HG02610 (cell line): ENCODE measurements at regions not wholly inside any gene's neighbourhood (a gene's known extent, or its start where the extent isn't known, plus 50 kb on each side); places are given as distances from the start of the nearest gene placed in this dataset.

Source experiments
- ATAC-seq: cut with Tn5 transposase; IDR thresholded peaks from one replicate; pipeline ENCODE4 v1.9.1; 2021; ENCODE audit warnings: mild to moderate bottlenecking, moderate library complexity; ENCODE audit not compliant: unreplicated experiment

DNA sequence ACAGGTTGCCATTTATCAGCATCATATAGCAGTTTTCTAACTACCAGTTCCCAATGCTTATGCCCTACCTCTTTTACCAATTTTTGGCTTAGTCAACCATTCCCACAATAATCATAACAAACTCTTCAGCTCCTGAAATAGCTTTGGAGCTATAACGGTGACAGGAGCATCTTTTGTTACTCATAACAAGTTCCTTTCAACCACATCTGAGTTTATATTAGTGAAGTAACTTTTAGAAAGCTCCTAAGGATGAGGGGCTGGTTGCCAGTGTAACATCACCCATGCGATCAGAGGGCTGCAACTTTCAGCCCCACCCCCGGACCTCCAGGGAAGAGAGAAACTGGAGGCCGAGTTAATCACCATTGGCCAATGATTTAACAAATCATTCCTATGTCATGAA lies 495.3 kb upstream of the RASGRP1 start:
- no peak for ATAC-seq

DNA sequence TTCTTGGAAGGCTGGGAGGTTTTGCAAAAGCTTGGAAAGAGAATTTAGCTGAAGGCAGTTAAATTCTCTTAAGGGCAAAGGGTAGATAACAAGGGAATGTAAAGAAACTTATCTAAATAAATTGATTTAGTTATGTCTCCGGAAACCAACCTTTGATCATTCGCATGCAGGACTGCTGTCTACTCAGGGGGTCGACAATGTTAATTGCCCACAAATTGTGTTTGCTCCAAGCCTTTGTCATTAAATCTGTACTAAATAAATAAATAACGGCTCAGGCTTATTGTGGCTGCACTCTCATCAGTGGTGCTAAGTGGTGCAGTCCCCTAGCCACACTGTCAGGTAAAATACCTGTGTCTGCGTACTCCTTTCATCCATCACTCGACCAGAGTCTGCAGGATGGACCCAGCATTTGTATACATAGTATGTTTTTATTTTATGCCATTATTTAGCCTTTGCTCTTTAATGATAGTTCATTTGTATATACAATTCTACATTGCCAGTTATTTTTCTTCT lies 497.4 kb upstream of the RASGRP1 start:
- ATAC-seq = no peak

DNA sequence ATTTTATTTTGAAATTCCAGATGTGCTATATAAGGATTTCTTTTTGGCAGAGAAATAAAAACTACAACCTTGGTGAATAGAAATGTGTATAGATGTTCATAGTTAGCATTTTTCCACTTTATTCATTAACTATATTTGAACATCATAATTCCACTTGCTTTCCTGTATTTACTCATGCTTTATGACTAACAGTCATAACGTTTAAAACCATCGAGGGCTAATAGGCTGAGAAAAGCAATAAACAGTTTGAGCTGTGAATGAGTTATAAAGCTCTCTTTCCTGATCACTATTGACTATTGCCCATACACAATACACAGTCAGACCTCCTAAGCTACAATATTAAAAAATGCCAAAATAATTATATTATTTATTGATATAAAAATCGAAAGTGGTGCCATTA lies 502.1 kb upstream of the RASGRP1 start:
- no peak for ATAC-seq

DNA sequence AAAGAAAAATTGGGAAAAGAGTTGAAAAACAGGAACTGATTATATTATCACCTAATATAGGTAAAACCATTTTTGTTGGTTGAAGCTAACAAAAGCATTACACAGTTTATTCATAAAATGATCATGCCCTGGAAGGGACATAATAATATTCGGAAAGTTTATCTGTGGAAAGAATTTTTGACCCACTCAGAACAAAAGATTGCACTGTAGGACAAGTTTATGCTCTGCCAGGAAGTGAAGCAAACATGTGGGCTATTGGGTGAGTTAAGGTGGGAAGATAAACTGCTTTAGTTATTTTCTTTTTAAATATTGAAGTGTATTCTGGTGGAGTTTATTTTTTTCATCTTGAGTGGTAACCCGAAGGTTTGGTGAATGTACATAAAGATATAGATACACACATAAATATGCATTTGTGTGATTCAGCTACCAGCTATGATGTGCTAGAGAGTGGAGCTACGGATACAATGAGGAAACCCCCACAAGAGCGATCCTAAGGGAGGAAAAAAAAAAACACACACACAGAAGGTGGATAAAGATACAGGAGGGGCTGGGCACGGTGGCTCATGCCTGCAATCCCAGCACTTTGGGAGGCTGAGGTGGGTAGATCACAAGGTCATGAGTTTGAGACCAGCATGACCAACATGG lies 506.4 kb upstream of the THBS1 start:
- ATAC-seq = no peak

DNA sequence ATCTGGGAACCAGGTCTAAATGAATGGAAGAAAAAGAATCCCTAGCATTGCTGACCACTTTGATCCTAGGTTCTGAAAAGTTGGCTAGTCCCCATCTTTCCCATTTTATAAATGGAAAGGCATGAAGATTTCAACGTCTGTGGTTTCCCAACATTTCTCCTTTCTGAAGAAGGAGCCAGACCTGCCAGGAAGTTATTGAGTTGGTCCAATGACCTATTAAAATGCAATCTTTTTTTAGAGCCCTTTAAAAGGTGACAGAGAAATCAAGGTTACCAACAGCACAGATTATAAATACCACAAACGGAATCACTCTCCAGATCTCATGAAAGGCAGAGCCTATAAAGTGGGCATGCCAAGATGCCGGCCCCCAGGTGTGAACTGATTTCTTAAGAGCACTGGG lies 505.6 kb upstream of the THBS1 start:
- no peak for ATAC-seq

DNA sequence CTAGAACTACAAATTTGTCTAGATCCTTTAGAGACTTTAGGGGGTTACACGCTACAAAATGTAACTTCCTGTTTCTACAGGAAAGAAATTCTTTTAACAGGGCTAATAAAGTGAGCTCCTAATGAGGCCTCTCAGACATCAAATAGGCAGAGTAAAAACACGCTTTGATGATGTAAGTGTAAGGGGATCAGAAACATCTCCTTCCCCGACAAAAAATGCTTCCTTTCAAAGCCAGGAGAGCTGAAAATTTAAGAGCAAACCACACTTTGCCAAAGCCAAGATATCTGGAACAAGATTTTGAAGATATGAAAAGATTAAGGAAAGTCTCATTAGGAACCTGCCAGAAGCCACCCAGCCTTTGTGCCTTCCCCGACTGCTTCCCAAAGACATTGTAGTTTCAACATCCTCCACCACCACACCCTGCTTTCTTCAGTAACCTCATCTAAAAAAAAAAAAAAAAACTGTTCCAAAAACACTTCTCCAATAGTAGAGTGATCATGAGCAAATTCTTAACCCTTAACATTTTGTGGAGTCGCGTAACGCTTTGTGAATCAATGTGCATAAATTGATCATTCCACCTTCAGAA lies 505.0 kb upstream of the THBS1 start:
- no peak for ATAC-seq

DNA sequence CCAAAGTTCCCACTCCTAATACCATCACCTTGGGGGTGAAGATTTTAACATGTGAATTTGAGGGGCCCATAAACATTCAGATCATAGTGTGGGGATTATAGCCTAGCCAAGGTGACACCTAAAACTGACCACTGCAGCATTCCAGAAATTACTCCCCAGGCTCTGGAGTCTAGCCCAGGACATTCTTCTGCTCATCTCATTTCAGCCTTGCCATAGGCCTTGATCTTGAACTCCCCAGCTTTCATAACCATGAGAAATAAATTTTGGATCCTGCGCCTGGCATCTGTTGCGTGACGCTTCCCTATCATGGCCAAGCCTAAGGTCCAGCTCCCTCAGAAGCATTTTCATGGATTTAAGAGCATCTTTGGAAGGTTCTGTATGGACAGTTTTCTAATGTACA lies 502.9 kb upstream of the THBS1 start:
- no peak for ATAC-seq

DNA sequence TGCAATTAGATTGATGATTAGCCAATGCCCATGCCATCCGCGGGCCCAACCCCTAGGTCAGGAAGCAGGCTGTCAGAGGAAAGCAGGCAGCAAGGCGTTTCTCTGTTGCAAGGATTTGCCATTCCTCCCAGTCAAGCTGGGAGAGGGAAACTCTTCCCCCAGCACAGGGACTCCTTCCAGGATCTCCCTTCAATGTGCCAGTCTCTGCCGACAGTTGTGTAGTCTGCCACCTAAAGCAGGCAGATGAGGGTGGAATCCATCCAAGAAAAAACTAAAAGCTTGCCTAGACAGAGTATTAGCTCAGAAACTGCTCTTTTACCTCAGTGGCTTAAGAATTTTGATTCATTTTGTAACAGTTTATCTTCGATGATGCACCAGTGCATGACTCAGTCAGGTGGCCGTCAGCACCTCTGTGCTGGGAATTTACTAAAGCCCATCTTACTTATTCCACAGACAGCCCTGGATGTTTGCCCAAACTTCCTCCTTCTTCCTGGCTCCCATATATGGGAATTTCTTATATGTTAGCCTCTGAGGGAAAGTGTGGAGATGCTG lies 501.5 kb upstream of the THBS1 start:
- ATAC-seq = no peak

DNA sequence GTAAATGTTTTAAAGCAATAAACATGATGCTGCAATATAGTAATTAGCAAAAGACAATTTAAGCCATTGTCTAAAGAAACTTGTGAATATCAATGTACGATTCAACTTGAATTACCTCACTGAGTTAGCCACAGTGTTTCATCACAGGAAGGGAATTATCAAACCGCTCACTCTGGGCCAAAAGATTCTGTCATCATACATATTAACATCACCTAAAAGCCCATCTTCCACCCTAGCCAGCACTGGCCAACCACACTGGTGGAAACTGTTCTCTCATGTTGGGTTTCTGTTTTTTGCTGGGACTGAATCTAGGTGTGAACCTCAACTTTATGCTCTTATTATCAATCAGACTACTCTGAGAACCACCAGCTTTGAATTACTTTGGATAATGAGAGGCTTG lies 497.7 kb upstream of the THBS1 start:
- ATAC-seq = no peak

DNA sequence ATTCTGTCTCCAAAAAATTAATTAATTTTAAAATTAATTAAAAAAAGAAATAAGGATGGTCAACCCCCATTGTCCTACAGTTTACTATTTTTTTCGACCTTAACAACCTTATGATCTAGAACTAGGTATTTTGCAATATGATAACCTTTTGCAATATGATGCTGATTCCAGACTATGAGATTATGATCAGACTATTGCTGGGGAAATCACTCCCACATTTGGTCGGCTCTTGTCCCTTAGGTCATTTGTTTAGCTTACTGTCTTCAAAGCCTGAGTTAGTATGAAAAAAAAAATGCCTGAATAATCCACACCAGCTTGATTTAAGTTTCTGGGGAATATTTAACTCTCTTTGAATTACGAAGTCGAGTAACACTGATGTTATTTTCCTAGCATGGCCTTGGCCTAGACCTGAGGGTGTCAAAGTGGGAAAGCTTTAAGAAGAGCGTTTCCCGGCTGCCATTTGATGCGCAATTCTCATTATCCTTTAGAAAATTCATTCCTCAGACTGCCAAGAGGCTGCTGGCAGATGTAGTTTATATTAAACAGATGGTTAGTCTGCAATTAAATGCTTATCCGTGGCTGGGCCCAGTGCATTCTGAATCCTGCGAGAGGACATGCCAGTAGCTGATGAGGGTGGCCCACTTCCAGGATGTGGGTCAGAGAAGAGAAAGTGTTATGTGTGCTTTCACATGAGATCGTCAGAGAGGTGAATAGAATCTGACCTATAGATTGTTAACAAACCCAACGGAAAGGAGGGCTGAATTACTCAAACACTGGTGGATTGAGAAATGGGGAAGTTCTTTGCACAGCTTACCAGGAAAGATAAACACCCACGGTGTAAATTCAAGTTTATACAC lies 496.0 kb upstream of the THBS1 start:
- ATAC-seq = no peak

DNA sequence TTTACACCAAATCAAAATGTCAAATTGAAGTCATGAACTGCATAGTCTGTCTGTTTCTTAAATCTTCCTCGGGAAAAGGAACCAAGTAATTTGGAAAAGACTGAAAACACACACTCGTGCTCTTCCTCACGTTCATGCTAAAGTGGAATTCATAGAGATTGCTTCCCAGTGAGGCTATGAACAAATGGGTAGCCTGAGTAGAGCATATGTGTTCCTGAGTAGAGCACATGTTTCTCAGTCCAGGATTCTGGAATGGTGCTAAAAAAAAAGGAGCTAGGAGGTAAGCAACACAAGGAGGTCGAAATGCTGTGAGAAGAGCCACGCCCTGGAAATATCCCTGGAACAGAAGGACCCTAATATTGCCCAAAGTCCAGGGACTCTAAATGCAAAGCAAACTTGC lies 494.2 kb upstream of the THBS1 start:
- ATAC-seq = no peak

DNA sequence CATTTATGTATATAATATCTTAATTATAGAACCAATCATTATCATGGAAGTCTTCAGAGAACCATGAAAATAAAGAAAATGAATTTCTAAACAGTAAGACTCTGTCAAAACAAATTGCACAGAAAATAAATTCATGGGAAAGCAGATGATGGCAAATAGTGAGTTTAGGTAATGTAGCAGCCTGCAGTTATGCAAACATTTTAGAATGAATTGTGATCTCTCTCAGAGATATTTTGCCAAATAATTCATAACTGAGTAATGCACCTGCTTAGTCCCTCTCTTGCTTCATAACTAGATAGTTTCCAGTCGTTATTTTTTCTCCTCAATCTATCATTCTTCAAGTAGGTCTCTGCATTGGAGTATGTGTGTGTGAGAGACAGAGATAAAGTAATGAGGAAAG lies 492.7 kb upstream of the THBS1 start:
- no peak for ATAC-seq

DNA sequence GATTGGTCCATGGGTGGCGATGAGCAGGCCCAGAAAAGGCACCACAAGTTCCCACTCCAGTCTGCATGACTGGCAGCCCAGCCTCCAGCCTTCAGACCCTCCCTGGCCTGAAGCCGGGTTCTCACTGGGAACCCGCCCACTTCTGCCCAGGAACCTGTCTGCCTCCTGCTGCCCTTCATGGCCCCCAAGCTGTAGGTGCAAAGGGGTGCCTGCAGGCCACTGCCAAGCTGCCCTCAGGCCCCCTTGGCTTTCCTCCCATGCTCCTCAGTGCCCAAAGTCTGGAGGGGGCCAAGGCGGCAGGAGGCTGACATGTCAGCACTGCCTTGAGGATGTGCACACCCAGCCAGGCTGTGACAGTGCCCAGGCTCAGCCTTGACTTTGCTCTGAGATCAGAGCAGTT lies 488.5 kb upstream of the THBS1 start:
- no peak for ATAC-seq

DNA sequence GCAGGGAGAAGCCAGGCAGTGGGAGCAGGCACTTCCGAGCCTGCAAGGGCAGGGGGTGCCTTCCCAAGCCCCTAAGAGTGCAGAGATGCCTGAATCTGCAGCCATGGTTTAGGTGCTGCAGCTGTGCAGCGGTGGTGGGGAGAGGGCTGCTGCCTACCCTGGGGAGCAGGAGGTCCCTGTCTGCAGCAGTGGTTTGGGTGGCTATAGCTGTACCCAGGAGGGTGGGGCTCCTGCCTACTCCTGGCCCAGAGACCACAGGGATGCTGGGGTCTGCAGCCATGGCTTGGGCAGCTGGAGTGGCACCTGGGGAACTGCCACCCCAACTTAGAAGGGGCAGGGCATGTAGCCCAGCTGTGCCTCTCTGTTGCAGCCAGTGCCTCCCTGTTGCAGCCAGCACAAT lies 488.1 kb upstream of the THBS1 start:
- no peak for ATAC-seq

DNA sequence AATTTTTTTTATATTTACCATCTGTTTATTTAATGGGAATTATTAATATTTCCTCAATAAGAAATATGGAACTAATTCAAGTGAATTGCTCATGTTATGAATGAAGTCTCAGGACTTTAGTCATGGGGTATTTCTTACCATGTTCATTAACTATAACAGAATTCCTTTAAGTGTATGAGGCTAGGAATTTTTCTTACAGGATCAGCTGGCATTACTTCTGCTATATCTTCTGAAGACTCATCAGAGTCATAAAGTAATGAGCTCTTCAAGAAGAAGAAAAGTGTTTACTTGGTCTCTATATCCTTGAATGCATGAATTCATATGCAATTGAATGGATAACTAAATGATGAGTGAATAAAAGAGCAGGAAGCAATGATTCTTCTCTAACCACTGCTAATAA lies 486.8 kb upstream of the THBS1 start:
- ATAC-seq = no peak

DNA sequence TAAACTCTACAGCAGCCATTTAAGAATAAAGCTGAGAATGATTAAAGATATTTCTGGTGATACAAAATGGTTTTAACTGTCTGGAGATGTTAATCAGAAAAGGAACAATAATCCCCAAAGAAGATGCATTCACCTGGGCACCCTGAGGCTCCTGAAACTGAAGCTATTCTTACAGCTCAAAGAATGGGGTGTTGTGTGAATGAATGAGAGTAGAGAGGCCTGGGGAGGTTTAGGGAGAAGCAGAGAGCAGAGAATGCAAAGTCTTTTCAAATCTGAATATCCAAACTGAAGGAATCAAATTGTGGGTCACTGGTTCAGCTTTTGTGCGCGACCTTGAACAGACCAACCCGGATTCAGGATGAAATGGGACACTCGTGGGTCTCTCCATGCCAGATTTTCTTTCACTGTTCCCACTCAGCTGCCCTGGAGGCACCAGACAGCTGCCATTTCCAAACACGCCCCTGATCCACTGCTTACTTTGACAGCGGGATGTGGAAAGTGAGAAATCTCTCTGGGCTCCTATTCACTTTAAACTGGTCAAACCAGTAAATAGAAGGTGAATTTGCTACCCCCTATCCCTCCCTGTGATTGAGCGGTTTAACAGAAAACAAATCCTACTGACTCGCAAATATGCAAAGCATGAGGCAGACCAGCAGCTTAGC lies 485.5 kb upstream of the THBS1 start:
- no peak for ATAC-seq

DNA sequence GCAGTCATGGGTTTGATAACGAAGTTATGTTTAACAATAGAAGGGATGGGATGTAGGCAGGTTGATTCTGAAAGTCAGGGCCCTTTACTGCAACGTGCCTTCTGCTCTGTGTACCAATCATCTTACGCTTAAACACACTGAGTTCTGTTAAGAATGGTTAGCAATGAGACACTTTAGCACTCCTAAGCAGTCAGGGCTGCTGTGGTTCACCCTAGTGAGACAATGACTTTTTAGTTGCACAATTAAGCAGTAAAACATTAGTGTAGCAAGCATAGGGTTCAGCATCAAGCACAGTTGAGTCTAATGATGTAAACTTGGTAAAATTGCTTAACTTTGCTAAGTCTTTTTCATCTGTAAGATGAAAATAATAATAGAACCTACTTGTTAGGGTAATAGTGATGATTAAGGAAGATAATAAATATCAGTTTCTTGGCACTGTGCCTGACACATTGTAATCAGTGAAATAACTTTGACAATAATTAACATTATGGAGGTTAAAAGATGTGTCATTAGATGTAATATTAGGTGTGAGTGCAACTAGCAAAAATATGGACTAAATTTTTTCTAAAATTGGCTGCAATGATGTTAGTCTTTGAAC lies 484.2 kb upstream of the THBS1 start:
- ATAC-seq = no peak

DNA sequence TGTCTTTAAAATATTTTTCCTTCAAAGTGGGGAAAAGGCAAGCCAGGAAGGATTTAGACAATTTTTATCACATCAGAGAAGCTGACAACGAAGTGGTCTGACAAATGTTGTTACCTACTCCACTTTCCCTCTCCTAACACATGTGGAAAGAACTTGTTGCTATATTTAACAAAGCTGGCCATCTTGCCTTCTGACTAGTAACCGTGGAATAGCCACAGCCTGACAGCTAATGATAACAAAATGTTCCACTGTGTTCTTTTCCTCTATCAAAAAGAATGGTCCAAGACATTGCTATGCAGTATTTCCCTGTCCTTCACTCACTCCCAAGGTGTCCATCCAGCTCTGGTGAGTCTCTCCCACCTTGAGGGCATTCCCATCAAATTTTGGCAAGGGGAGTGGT lies 481.4 kb upstream of the THBS1 start:
- ATAC-seq = no peak

DNA sequence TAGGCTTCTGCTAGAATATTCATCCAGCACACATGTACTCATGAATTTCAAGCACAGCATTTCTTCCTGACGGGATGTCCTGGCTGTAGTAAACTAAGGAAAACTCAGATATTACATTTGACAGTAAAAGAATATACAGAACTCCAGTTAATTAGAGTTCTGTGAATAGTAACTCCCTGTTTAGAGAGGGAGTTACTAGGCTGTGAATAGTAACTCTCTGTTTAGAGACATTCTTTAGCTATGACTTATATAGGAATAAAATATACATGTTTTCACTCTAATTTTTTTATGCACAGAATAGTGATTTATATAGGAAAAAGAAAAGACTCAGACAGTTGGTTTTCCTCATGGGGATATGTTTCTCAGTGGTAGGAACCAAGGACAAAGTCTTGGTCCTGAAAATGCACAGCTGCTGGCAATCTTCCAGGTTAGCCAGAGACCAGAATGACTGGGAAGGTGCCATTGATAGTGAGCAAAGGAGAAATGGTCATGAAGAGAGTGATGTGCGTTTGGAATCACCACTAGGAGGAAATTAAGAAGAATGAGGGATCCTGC lies 480.7 kb upstream of the THBS1 start:
- ATAC-seq = no peak

DNA sequence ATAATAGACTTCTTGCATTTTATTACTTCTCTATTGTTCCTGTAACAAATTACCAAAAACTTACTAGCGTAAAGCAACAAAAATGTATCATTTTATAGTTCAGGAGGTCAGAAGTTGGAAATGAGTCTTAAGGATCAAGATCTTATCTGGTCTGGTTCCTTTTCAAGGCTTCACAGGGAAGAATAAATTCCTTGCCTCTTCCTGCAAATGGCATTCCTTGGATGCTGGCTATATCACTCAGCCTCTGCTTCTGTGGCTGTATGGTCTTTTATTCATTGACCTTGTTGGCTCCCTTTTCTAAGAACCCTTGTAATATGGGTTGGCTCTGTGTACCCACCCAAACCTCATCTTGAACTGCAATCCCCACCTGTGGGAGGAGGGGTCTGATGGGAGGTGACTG lies 478.4 kb upstream of the THBS1 start:
- ATAC-seq = no peak

DNA sequence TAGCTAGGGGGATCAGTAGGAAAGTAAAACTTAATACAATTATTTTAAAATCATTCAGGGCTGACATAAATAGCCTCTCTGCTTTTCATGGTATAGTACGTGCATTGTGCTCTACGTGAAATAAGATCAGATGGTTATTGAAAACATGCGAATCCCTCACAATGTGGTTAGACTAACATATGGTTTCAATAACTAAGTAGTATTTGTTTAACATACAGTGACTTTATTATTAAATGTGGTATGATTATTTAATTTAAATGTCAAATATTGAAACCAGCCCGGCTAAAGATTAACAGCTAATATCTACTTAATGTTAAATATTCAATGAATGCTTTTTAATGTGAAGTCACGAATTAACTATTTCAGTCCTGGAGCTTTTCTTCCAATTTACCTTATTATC lies 473.9 kb upstream of the THBS1 start:
- ATAC-seq = no peak
